Dendritic cell treated with granulocyte-macrophage colony-stimulating factor and Interleukin-4, amounts not matched to agents 40 ng/mL and 50 ng/mL, for 4 days (primary cell): ENCODE measurements at regions not wholly inside any gene's neighbourhood (a gene's known extent, or its start where the extent isn't known, plus 50 kb on each side); places are given as distances from the start of the nearest gene placed in this dataset.
"Not testable (repeated sequence)": the region's sequence is repeated elsewhere in the genome, so short reads cannot be mapped to it uniquely, and the experiment has no call there.

ENCODE experiments used
- H3K27ac Mint-ChIP-seq: one replicate; pipeline ENCODE4 v1.8.0; 2022; ENCODE audit warnings: mild to moderate bottlenecking, mixed read lengths
- H3K27me3 Mint-ChIP-seq: one replicate; pipeline ENCODE4 v1.8.0; 2022; ENCODE audit warnings: mild to moderate bottlenecking, mixed read lengths
- H3K36me3 Mint-ChIP-seq: one replicate; pipeline ENCODE4 v1.8.0; 2022; ENCODE audit warnings: low read depth, mixed read lengths
- H3K4me1 Mint-ChIP-seq: one replicate; pipeline ENCODE4 v1.8.0; 2022; ENCODE audit warnings: low read depth, mixed read lengths
- H3K4me3 Mint-ChIP-seq: one replicate; pipeline ENCODE4 v1.8.0; 2022; ENCODE audit warnings: mild to moderate bottlenecking, moderate library complexity, mixed read lengths
- H3K9me3 Mint-ChIP-seq: one replicate; pipeline ENCODE4 v1.8.0; 2022; ENCODE audit warnings: mixed read lengths
- intact Hi-C: fragments of 100-400 bp; cut with micrococcal nuclease; formaldehyde crosslinking; loops from one replicate; pipeline ENCODE4 v1.15.0; 2022

DNA sequence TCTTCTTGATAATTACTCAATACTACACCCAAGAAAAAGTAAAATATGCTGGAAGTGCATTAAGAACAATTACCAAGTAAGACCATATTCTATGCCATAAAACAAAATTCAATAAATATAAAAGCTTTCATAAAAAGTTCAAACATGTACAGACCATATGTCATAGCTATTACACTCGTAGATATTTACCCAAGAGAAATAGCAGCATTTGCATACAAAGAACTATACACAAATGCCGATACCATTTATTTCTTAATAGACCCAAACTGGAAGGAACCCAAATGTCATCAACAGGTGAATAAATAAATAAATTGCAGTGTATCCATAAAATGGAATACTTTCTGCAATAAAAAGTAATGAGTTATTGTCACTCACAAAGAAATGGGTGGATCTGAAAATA lies 78.3 kb upstream of the SLC16A7 start:
- no peaks in the 10 kb centered on the region for H3K4me1 Mint-ChIP-seq
- H3K27me3 Mint-ChIP-seq = no peaks in the 10 kb centered on the region
- intact Hi-C loops = no loop called here
- no peak overlapping the region for H3K4me3 Mint-ChIP-seq
- no peaks in the 10 kb centered on the region for H3K9me3 Mint-ChIP-seq
- H3K36me3 Mint-ChIP-seq = no peaks in the 10 kb centered on the region
- no peak overlapping the region for H3K27ac Mint-ChIP-seq

DNA sequence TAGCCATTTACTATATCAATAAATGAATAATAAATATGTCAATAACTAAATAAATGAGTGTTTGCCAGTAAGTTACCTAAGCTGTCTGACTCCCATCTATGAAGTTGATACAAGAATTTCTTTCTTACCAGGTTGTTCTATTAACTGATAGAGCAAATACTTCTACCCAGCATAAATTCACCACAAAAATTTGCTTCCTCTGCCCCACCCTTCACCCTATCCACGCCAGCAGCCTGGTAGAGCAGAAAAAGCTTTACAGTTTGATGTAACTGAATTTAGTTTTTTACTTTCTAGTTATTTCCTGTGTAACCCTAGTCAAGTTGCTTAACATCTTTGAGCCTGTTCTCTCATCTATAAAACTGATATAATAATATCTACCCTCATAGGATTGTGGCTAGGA lies 94.9 kb upstream of the SLC16A7 start:
- no peaks in the 10 kb centered on the region for H3K36me3 Mint-ChIP-seq
- no peak overlapping the region for H3K4me3 Mint-ChIP-seq
- H3K27me3 Mint-ChIP-seq = no peaks in the 10 kb centered on the region
- H3K27ac Mint-ChIP-seq = no peak overlapping the region
- intact Hi-C loops = no loop called here
- peaks cover 6% of the 10 kb centered on the region for H3K4me1 Mint-ChIP-seq
- H3K9me3 Mint-ChIP-seq = no peaks in the 10 kb centered on the region

DNA sequence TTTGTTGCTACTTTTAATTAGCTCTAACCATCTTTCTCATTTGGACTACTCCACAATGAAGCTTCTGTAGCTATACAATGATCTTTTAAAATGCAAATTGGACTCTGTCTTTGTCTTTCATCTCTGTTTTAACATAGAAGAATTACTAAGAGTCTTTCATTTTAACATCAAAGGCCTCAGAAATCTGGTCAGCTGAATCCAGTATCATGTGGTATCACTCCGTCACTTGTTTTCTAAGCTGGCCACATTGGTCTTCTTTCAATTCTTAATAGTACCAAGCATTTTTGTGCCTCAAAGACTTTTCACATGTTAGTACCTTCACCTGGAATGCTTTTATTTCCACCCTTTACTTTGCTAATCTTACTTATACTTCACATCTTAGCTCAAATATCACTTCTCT lies 95.5 kb upstream of the SLC16A7 start:
- no peak overlapping the region for H3K4me3 Mint-ChIP-seq
- no peaks in the 10 kb centered on the region for H3K36me3 Mint-ChIP-seq
- intact Hi-C loops = no loop called here
- H3K27me3 Mint-ChIP-seq = no peaks in the 10 kb centered on the region
- no peaks in the 10 kb centered on the region for H3K9me3 Mint-ChIP-seq
- H3K27ac Mint-ChIP-seq = no peak overlapping the region
- peaks cover 6% of the 10 kb centered on the region for H3K4me1 Mint-ChIP-seq

DNA sequence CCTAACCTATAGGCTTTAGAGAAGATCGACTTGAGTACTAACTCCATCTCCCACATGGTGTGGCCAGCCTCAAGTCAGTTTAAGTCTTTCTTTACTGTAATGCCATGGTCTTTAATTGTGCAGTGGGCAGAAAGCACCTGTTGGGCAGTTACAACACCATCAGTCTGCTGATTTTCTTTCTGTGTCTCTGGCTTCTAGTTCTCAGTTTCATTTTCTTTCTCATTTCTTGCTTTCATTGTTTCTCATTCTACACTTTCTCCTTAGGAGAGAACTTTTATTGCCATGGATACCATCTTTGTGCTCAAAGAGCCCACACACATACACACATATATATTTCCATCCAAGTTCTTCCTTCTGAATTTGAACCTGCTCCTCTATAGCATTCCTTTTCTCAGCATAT lies 96.1 kb upstream of the SLC16A7 start:
- Mint-ChIP-seq H3K4me3 (no peak overlapping the region), H3K9me3 (no peaks in the 10 kb centered on the region), H3K27ac (no peak overlapping the region), H3K27me3 (no peaks in the 10 kb centered on the region), H3K4me1 (peaks cover 6% of the 10 kb centered on the region), H3K36me3 (no peaks in the 10 kb centered on the region)
- intact Hi-C loops = no loop called here

DNA sequence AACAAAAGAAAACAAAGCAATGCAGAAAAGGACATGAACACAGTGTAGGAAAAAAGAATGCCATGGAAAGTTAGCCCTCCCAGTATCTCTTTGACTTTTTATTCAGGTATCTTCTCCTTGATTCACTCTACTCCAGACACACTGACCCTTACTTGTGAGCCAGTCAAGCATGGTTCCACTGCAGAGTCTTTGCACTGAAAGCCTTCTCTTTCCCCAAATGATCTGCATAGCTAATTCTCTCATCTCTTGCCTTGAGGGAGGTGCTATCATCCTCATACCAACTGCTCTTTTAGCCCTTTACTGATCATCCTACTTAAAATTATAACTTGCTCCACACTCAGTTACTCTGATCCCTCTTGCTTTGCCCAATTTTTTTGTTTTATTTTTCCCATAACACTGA lies 101.2 kb upstream of the SLC16A7 start:
- Mint-ChIP-seq H3K27me3 (peaks cover 12% of the 10 kb centered on the region), H3K27ac (no peak overlapping the region), H3K36me3 (no peaks in the 10 kb centered on the region), H3K4me3 (no peak overlapping the region), H3K4me1 (peaks cover 7% of the 10 kb centered on the region), H3K9me3 (no peaks in the 10 kb centered on the region)
- intact Hi-C loops = loop anchor here (5.0 kb wide), 1 partner anchor 123 kb away; no protein-coding TSS in a partner anchor

DNA sequence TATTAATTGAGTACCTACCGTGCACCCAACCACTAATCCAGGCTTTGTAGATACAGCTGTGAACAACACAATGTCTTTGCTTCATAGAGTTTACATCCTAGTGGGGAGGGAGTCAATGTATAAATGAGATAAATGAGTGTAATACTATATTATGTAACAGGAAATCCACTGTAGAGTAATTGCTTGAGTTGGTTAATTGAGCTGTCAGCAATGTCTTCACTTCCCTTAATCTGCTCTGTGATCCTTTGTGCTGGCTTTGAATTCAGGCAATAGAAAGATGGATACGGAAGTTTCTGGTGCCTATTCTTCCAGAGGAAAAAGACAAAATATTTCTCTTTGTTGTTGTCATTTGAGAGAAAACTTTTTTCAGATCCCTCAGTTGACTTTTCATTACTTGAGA lies 104.0 kb upstream of the SLC16A7 start:
- H3K27me3 Mint-ChIP-seq = peaks cover 12% of the 10 kb centered on the region
- intact Hi-C loops = loop anchor here (5.0 kb wide), 1 partner anchor 125 kb away; no protein-coding TSS in a partner anchor
- H3K4me1 Mint-ChIP-seq = peaks cover 6% of the 10 kb centered on the region
- H3K36me3 Mint-ChIP-seq = no peaks in the 10 kb centered on the region
- H3K4me3 Mint-ChIP-seq = no peak overlapping the region
- no peak overlapping the region for H3K27ac Mint-ChIP-seq
- peaks cover under 1% of the 10 kb centered on the region for H3K9me3 Mint-ChIP-seq

DNA sequence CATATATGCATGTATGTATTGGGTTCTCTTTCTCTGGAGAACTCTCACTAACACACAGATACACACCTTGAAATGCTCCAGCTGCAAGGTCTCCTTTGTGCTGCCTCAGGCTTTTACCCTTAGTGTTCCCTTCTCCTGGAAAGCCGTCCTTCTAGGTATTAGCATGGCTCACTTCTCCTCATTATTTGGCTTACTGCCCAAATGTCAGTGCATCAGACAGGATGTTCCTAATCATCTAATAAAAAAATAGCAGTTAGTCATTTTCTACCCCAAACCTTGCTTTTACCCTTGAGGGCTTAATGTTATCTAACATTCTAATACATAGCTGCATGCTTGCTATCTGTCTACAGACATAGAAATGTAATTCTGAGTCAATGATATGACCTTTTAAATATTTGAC lies 109.0 kb upstream of the SLC16A7 start:
- Mint-ChIP-seq H3K9me3 (peaks cover 9% of the 10 kb centered on the region), H3K27ac (no peak overlapping the region)
- intact Hi-C loops = loop anchor here (10.0 kb wide), 1 partner anchor 108 kb away; the partner anchor contains the start of gene SLC16A7

DNA sequence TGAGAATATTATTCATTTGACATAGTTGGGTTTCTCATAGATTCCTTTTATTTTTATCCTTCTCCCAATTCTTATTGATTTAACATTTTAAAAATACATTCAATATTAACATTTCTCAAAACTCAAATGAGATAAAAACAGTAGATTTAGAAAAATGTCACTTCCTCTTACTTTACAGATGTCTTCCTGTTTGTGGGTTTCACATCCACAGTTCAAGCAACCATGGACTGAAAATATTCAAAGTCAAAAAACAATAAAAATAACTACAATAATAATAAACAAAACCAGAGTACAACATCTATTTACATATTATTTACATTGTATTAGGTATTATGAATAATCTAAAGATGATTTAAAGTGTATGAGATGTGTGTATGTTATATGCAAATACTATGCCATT lies 111.3 kb upstream of the SLC16A7 start:
- peaks cover 9% of the 10 kb centered on the region for H3K9me3 Mint-ChIP-seq
- no peaks in the 10 kb centered on the region for H3K27me3 Mint-ChIP-seq
- peaks cover 13% of the 10 kb centered on the region for H3K4me1 Mint-ChIP-seq
- no peaks in the 10 kb centered on the region for H3K36me3 Mint-ChIP-seq
- no peak overlapping the region for H3K4me3 Mint-ChIP-seq
- intact Hi-C loops = loop anchor here (10.0 kb wide), 1 partner anchor 110 kb away; the partner anchor contains the start of gene SLC16A7
- H3K27ac Mint-ChIP-seq = no peak overlapping the region

More for the DNA sequence above, 109.0 kb upstream of the SLC16A7 start:
- Mint-ChIP-seq H3K36me3 (no peaks in the 10 kb centered on the region), H3K27me3 (peaks cover 4% of the 10 kb centered on the region), H3K4me1 (peaks cover 19% of the 10 kb centered on the region), H3K4me3 (no peak overlapping the region)

DNA sequence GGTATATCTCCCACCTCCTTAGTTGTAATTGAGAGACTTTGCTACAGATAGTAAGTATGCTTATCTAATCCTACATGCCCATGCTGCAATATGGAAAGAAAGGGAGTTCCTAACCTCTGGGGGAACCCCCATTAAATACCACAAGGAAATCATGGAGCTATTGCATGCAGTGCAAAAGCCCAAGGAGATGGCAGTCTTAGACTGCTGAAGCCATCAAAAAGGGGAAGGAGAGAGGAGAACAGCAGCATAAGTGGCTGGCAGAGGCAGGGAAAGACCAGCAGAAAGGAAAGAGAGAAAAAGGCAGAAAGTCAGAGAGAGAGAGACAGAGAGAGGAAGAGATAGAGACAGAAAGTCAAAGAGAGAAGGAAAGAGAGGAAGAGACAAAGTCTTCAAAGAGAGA lies 121.6 kb upstream of the SLC16A7 start:
- H3K4me3 Mint-ChIP-seq, H3K9me3 Mint-ChIP-seq, intact Hi-C loops, H3K27ac Mint-ChIP-seq, H3K36me3 Mint-ChIP-seq: not testable (repeated sequence)
- Mint-ChIP-seq H3K27me3 (peaks cover 42% of the 10 kb centered on the region), H3K4me1 (peaks cover 23% of the 10 kb centered on the region)

DNA sequence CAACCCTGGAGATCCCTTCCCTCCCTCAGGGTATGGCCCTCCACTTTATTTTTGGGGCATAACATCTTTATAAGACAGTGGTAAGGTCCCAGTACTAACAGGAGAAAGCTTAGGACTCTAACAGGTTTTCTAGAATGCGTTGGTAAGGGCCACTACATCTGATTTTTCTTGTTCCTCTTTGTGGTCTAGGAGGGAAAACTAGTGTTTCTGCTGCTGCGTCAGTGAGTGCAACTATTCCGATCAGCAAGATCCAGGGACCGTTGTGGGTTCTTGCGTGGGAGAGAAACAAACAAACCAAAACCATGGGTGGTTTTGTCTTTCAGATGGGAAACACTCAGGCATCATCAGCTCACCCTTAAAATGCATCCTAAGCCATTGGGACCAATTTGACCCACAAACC lies 123.6 kb upstream of the SLC16A7 start:
- peaks cover 42% of the 10 kb centered on the region for H3K27me3 Mint-ChIP-seq
- intact Hi-C loops = no loop called here
- no peak overlapping the region for H3K27ac Mint-ChIP-seq
- H3K4me3 Mint-ChIP-seq = no peak overlapping the region
- peaks cover 23% of the 10 kb centered on the region for H3K4me1 Mint-ChIP-seq
- H3K9me3 Mint-ChIP-seq = no peaks in the 10 kb centered on the region
- H3K36me3 Mint-ChIP-seq = no peaks in the 10 kb centered on the region

DNA sequence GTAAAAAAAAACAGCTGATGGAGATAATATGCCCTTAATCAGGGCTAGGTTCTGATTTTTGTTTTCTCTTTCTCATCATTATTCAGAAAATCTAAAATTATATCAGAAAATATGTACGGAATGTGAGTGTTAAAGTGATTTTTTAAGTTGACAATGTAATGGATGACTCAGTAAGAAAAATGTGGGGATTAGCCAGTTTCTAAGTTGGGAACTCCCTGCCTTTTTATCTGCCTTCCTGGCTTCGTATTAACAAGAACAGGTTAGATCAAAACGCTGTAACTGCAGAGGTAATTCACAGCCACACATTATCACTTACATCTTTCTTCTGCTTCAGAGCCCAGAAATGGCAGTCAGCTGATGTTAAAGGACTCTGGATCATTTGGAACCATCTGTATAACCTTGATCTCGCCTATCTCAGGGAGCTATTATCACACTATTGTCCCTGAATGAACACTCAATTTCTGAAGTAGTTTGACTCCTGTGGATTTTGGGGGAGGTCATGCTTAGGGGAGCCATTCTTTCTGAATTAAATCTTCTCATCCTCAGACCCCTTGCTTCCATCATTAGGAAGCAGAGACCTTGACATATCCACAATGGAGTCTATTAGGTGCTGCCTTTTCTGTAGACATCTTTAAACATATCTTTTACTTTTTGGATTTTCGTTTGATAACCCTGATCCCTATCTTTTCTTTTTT lies 135.7 kb upstream of the SLC16A7 start:
- Mint-ChIP-seq H3K4me1 (no peaks in the 10 kb centered on the region), H3K27me3 (no peaks in the 10 kb centered on the region), H3K9me3 (no peaks in the 10 kb centered on the region), H3K27ac (no peak overlapping the region), H3K4me3 (no peak overlapping the region), H3K36me3 (no peaks in the 10 kb centered on the region)
- intact Hi-C loops = no loop called here

DNA sequence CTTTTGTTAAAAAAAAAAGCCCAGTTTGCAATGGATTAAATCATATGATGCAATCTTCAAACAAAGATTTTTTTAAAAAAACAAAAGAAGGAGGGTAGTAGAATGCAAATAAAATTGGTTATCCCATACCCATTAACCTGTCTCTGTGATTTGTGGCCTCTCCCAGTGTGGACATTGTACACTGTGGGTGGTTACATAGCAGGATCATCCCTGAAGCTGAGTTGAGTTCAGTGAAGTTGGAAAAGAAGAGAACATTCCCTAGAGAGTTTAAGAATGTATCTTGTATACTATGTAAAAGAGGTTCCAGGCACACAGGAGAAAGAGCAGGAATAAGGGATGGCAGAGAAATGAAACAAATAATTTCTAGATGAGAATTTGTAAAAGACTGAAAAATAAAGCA lies 142.4 kb upstream of the SLC16A7 start:
- Mint-ChIP-seq H3K27ac (no peak overlapping the region), H3K9me3 (no peaks in the 10 kb centered on the region), H3K4me1 (no peaks in the 10 kb centered on the region), H3K4me3 (no peak overlapping the region), H3K27me3 (no peaks in the 10 kb centered on the region), H3K36me3 (no peaks in the 10 kb centered on the region)
- intact Hi-C loops = no loop called here

DNA sequence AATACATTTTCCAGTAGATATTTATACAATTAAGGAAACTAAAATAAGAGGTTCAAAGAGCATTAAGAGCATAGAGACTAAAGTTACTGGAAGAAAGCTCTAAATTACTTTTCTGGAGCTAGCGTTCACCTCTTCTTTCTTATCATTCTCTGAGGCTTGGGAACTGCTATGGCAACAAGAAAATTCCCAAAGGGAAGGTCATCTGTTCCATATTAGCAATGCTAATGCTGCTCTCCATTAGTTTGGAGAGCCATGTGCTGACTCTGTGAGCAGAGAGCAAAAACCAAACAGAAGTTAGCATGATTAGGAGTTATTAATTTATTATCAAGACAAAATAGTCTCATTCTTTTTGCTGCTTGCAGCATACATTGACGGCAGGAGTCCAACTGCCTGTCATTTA lies 143.1 kb upstream of the SLC16A7 start:
- no peaks in the 10 kb centered on the region for H3K9me3 Mint-ChIP-seq
- H3K36me3 Mint-ChIP-seq = no peaks in the 10 kb centered on the region
- H3K4me1 Mint-ChIP-seq = no peaks in the 10 kb centered on the region

DNA sequence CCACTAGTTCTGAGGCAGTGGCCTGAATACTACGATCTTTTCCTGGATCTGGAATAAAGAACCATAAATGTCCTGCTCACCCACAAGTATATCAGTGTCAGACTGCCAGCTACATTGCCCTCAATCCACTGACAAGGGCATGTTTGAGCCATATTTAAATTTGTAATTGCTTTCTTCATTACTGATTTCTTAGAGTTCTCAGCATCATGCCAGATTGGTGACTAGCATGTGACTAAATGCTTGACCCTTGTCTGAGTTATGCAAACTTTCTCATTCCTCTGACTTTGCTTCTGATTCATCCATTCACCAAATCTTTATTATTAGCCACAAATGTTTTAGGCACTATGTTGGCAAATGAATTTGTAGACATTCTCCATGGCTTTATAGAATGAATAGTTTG lies 143.6 kb upstream of the SLC16A7 start:
- Mint-ChIP-seq H3K4me1 (no peaks in the 10 kb centered on the region), H3K27ac (no peak overlapping the region), H3K36me3 (no peaks in the 10 kb centered on the region), H3K27me3 (no peaks in the 10 kb centered on the region), H3K9me3 (no peaks in the 10 kb centered on the region), H3K4me3 (no peak overlapping the region)
- intact Hi-C loops = no loop called here

More for the DNA sequence above, 143.1 kb upstream of the SLC16A7 start:
- no peaks in the 10 kb centered on the region for H3K27me3 Mint-ChIP-seq
- intact Hi-C loops = no loop called here
- no peak overlapping the region for H3K27ac Mint-ChIP-seq
- no peak overlapping the region for H3K4me3 Mint-ChIP-seq

DNA sequence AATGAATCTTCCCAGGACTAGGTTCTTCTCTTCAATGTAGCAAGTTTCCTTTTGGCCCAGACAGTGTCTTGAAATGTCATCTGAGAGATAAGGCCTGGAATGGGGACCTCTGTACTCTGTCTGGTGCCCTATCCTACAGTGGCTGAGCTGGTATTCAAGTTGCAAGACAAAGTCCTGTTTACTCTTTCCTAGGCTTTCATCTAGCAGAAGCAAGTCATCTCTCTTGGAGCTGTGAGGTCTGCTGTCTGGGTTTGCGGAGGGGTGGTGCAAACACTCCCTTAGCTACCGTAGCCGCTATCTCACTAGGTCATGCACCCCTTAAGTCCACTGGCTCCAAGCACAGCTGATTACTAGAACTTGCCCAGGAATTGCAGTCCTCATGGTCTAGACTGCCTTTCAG lies 149.7 kb upstream of the SLC16A7 start:
- no peak overlapping the region for H3K4me3 Mint-ChIP-seq
- H3K4me1 Mint-ChIP-seq = no peaks in the 10 kb centered on the region
- no peaks in the 10 kb centered on the region for H3K27me3 Mint-ChIP-seq
- no peak overlapping the region for H3K27ac Mint-ChIP-seq
- H3K9me3 Mint-ChIP-seq = peaks cover 17% of the 10 kb centered on the region
- intact Hi-C loops = loop anchor here (5.0 to 10.0 kb wide), 3 partner anchors 336 to 389 kb away; no protein-coding TSS in a partner anchor
- H3K36me3 Mint-ChIP-seq = no peaks in the 10 kb centered on the region
